Astrocyte (in vitro differentiated cells and primary cell): ENCODE measurements at regions not wholly inside any gene's neighbourhood (a gene's known extent, or its start where the extent isn't known, plus 50 kb on each side); places are given as distances from the start of the nearest gene placed in this dataset.

Experiments used
- DNase-seq: peaks from one replicate; pipeline ENCODE4 v3.0.0-alpha.2; 2010; ENCODE audit warnings: low read depth
- FAIRE-seq: peaks from 2 replicates; lab custom pipeline; 2011; peaks lifted over from hg19 to GRCh38; lab: Jason Lieb, UNC
- H2AFZ ChIP-seq: 2 replicates; pipeline ENCODE4 v1.6.0; 2012; ENCODE audit warnings: low read depth, low read length, inconsistent platforms
- H3K27ac ChIP-seq: 2 replicates; pipeline ENCODE4 v1.5.1; 2011; ENCODE audit warnings: low read depth, low read length, inconsistent platforms
- H3K27me3 ChIP-seq: 2 replicates; pipeline ENCODE4 v1.6.0; 2011; ENCODE audit warnings: low read length, inconsistent platforms; ENCODE audit not compliant: insufficient read depth
- H3K36me3 ChIP-seq: 2 replicates; pipeline ENCODE4 v1.5.1; 2011; ENCODE audit warnings: low read length, inconsistent platforms; ENCODE audit not compliant: insufficient read depth
- H3K4me1 ChIP-seq: 2 replicates; pipeline ENCODE4 v1.5.1; 2011; ENCODE audit warnings: low read length, inconsistent platforms; ENCODE audit not compliant: insufficient read depth
- H3K4me2 ChIP-seq: 2 replicates; pipeline ENCODE4 v1.6.0; 2012; ENCODE audit warnings: low read length, inconsistent platforms
- H3K4me3 ChIP-seq: 2 replicates; pipeline ENCODE4 v1.5.1; 2011; ENCODE audit warnings: low read depth, mild to moderate bottlenecking, low read length, inconsistent platforms; ENCODE audit not compliant: insufficient read depth
- H3K79me2 ChIP-seq: 2 replicates; pipeline ENCODE4 v1.6.0; 2012; ENCODE audit warnings: mild to moderate bottlenecking, low read length, inconsistent platforms; ENCODE audit not compliant: insufficient read depth
- H3K9ac ChIP-seq: 2 replicates; pipeline ENCODE4 v1.6.0; 2012; ENCODE audit warnings: mild to moderate bottlenecking, low read length, inconsistent platforms
- H3K9me3 ChIP-seq: 2 replicates; pipeline ENCODE4 v1.5.1; 2012; ENCODE audit warnings: low read depth, mild to moderate bottlenecking, low read length, inconsistent platforms; ENCODE audit not compliant: insufficient read depth
- H4K20me1 ChIP-seq: 2 replicates; pipeline ENCODE4 v1.6.0; 2012; ENCODE audit warnings: low read length, inconsistent platforms; ENCODE audit not compliant: insufficient read depth
- H3K27ac Mint-ChIP-seq: one replicate; pipeline ENCODE4 v1.8.0; 2021; ENCODE audit warnings: mild to moderate bottlenecking, mixed read lengths; ENCODE audit not compliant: unreplicated experiment
- H3K27me3 Mint-ChIP-seq: one replicate; pipeline ENCODE4 v1.8.0; 2021; ENCODE audit warnings: low read depth, mixed read lengths; ENCODE audit not compliant: unreplicated experiment
- H3K36me3 Mint-ChIP-seq: one replicate; pipeline ENCODE4 v1.8.0; 2021; ENCODE audit warnings: low read depth, mixed read lengths; ENCODE audit not compliant: unreplicated experiment
- H3K4me1 Mint-ChIP-seq: one replicate; pipeline ENCODE4 v1.8.0; 2021; ENCODE audit warnings: low read depth, mixed read lengths; ENCODE audit not compliant: unreplicated experiment
- H3K4me3 Mint-ChIP-seq: one replicate; pipeline ENCODE4 v1.8.0; 2021; ENCODE audit warnings: mild to moderate bottlenecking, moderate library complexity, mixed read lengths; ENCODE audit not compliant: unreplicated experiment
- H3K9me3 Mint-ChIP-seq: one replicate; pipeline ENCODE4 v1.8.0; 2021; ENCODE audit warnings: mild to moderate bottlenecking, mixed read lengths; ENCODE audit not compliant: unreplicated experiment
- CTCF ChIP-seq: IDR thresholded peaks from 2 replicates; pipeline ENCODE4 v1.5.1; 2011; ENCODE audit warnings: low read depth, mild to moderate bottlenecking, inconsistent platforms, low read length, moderate library complexity; ENCODE audit not compliant: insufficient read depth
- EZH2 ChIP-seq: IDR thresholded peaks from 2 replicates; pipeline ENCODE4 v1.6.1; 2012; ENCODE audit warnings: mild to moderate bottlenecking, low read length, inconsistent platforms; ENCODE audit not compliant: insufficient read depth

- Mint-ChIP-seq H3K4me1 (peaks cover 7% of the 10 kb centered on the region), H3K4me3 (no peak overlapping the region), H3K36me3 (no peaks in the 10 kb centered on the region), H3K9me3 (peaks cover 2% of the 10 kb centered on the region), H3K27ac (no peak overlapping the region), H3K27me3 (peaks cover 50% of the 10 kb centered on the region)
- no peak overlapping the region for H3K9ac ChIP-seq
- no peak for FAIRE-seq
- H3K27me3 ChIP-seq: peaks cover 49% of the 10 kb centered on the region
- no peak overlapping the region for H2AFZ ChIP-seq
- DNase-seq: no peak
- no peak overlapping the region for H3K4me3 ChIP-seq
- TF ChIP-seq EZH2 (no peak), CTCF (no peak)
- H3K36me3 ChIP-seq: no peaks in the 10 kb centered on the region
- H3K79me2 ChIP-seq: no peaks in the 10 kb centered on the region
- H3K4me1 ChIP-seq: no peaks in the 10 kb centered on the region
- no peak overlapping the region for H3K4me2 ChIP-seq
- no peaks in the 10 kb centered on the region for H4K20me1 ChIP-seq
- no peaks in the 10 kb centered on the region for H3K9me3 ChIP-seq
- no peak overlapping the region for H3K27ac ChIP-seq
Measured at GRCh38 chr11:45075519-45075918, 70.9 kb upstream of the PRDM11 start.

- peaks cover 2% of the 10 kb centered on the region for H3K9me3 Mint-ChIP-seq
- FAIRE-seq: no peak
Measured at GRCh38 chr11:45075952-45076351, 70.5 kb upstream of the PRDM11 start.

More at GRCh38 chr11:45075952-45076351, 70.5 kb upstream of the PRDM11 start:
- H3K4me1 Mint-ChIP-seq: peaks cover 7% of the 10 kb centered on the region
- H3K9ac ChIP-seq: no peak overlapping the region
- no peaks in the 10 kb centered on the region for H4K20me1 ChIP-seq
- no peaks in the 10 kb centered on the region for H3K9me3 ChIP-seq
- H2AFZ ChIP-seq: no peak overlapping the region
- peaks cover 49% of the 10 kb centered on the region for H3K27me3 ChIP-seq
- no peak for DNase-seq
- no peak overlapping the region for H3K4me3 ChIP-seq
- no peak overlapping the region for H3K27ac Mint-ChIP-seq
- no peaks in the 10 kb centered on the region for H3K79me2 ChIP-seq
- no peak for TF ChIP-seq EZH2
- no peak for TF ChIP-seq CTCF
- H3K36me3 Mint-ChIP-seq: no peaks in the 10 kb centered on the region
- H3K4me1 ChIP-seq: no peaks in the 10 kb centered on the region
- peaks cover 49% of the 10 kb centered on the region for H3K27me3 Mint-ChIP-seq
- H3K4me2 ChIP-seq: no peak overlapping the region
- no peak overlapping the region for H3K4me3 Mint-ChIP-seq
- H3K27ac ChIP-seq: no peak overlapping the region
- no peaks in the 10 kb centered on the region for H3K36me3 ChIP-seq
